ENCODE measurements at regions not wholly inside any gene's neighbourhood (a gene's known extent, or its start where the extent isn't known, plus 50 kb on each side); places are given as distances from the start of the nearest gene placed in this dataset.

DNA sequence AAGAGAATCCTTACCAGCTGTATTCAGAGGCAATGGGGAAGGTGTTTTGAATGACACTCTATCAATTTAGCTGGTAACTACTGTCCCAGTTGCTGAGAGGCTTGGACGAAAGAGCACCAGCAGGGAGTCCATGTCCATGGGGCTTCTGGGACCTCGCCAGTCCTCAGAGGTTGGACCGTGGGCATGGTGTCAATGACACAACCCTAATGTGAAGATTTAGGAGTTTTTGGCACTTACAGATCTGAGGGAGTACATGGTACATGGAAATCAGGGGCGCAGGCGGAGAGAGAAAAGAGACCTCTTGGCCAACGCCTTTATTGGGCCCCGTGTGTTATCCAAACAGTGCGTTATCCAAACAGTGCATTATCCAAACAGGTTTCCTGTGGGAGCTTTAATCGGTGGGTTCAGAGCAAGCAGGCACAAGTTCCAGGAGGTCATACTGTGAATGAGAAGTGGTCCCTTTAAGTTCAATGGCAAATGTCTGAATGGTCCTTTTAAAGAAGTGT lies 169.1 kb upstream of the B3GAT1 start:
- 19% methylated on average over 8 of the region's 9 CpGs for WGBS (ENCODE audit: low lambda C conversion rate)
- ChIA-PET CTCF (ENCODE audit: low intra/inter-chr PET ratio, low total read pairs) (no interaction called here), POLR2A (no interaction called here)
- peaks cover 9% of the 10 kb centered on the region; the same call in 1 of the 2 replicates for H3K4me1 ChIP-seq (ENCODE audit: insufficient read depth, low read length)
- H3K9me3 ChIP-seq (ENCODE audit: low read length): no peaks in the 10 kb centered on the region
- H2AFZ ChIP-seq (ENCODE audit: low read length): no peak overlapping the region
- H3K27me3 ChIP-seq (ENCODE audit: control insufficient read depth in 1 of 2, insufficient read depth in 2 of 2, low read length in 2 of 2): peaks cover 5 to 20% of the 10 kb centered on the region in 2 experiments; a peak in 3 of 5 replicates
- DNase-seq (ENCODE audit: low spot score) (no peak), FAIRE-seq (no peak), ATAC-seq (no peak)
- in situ Hi-C loops (cut with HindIII; ENCODE audit: extremely low pct_ligation_motif_present, low pct_unique_long_range_greater_than_20kb) (no loop called here), intact Hi-C loops (cut with micrococcal nuclease; ENCODE audit: unreplicated experiment) (no loop called here)
- BruUV-seq (replicated peaks): no TSS peak
- H3K36me3 ChIP-seq (replicated peaks in 1 of 2; ENCODE audit: control insufficient read depth in 1 of 2, insufficient read depth in 2 of 2, low read length in 2 of 2): no peaks in the 10 kb centered on the region
- no peak overlapping the region for H3K9ac ChIP-seq (ENCODE audit: insufficient read depth, low read depth, low read length)
- H3K4me2 ChIP-seq (ENCODE audit: low read depth, low read length): no peak overlapping the region
- H3K4me3 ChIP-seq (replicated peaks in 1 of 3; ENCODE audit: insufficient read depth in 1 of 3, low read depth in 2 of 3, low read length in 3 of 3): no peak overlapping the region
- no peak overlapping the region for H3K27ac ChIP-seq (ENCODE audit: extremely low read length, insufficient read depth, low read length)
- H3K79me2 ChIP-seq (ENCODE audit: insufficient read depth, low read length): no peaks in the 10 kb centered on the region
- H4K20me1 ChIP-seq (ENCODE audit: insufficient read depth, low read length): no peaks in the 10 kb centered on the region
- TF ChIP-seq ZNF383 (CRISPR knock-in tag; IDR thresholded peaks at IDR 0.05; ENCODE audit: borderline replicate concordance) (no peak), MATR3 (CRISPR knock-in tag; IDR thresholded peaks at IDR 0.05) (no peak), TCF7 (IDR thresholded peaks at IDR 0.05; ENCODE audit: low read depth) (no peak), IRF9 (CRISPR knock-in tag; IDR thresholded peaks at IDR 0.05; ENCODE audit: borderline replicate concordance) (no peak), ARNT (IDR thresholded peaks at IDR 0.05) (no peak), ZFYVE20 (CRISPR knock-in tag; IDR thresholded peaks at IDR 0.05; ENCODE audit: borderline replicate concordance, low read depth) (no peak), ZNF891 (CRISPR knock-in tag; IDR thresholded peaks at IDR 0.05) (no peak), BCLAF1 (IDR thresholded peaks at IDR 0.05) (no peak), ZNF619 (CRISPR knock-in tag; IDR thresholded peaks at IDR 0.05) (no peak), HHEX (CRISPR knock-in tag; IDR thresholded peaks at IDR 0.05) (no peak)
- TF ChIP-seq, protein P1, sequence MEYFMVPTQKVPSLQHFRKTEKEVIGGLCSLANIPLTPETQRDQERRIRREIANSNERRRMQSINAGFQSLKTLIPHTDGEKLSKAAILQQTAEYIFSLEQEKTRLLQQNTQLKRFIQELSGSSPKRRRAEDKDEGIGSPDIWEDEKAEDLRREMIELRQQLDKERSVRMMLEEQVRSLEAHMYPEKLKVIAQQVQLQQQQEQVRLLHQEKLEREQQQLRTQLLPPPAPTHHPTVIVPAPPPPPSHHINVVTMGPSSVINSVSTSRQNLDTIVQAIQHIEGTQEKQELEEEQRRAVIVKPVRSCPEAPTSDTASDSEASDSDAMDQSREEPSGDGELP (IDR thresholded peaks at IDR 0.05; ENCODE audit: borderline replicate concordance, low read depth): no peak
- TF ChIP-seq, protein P2, sequence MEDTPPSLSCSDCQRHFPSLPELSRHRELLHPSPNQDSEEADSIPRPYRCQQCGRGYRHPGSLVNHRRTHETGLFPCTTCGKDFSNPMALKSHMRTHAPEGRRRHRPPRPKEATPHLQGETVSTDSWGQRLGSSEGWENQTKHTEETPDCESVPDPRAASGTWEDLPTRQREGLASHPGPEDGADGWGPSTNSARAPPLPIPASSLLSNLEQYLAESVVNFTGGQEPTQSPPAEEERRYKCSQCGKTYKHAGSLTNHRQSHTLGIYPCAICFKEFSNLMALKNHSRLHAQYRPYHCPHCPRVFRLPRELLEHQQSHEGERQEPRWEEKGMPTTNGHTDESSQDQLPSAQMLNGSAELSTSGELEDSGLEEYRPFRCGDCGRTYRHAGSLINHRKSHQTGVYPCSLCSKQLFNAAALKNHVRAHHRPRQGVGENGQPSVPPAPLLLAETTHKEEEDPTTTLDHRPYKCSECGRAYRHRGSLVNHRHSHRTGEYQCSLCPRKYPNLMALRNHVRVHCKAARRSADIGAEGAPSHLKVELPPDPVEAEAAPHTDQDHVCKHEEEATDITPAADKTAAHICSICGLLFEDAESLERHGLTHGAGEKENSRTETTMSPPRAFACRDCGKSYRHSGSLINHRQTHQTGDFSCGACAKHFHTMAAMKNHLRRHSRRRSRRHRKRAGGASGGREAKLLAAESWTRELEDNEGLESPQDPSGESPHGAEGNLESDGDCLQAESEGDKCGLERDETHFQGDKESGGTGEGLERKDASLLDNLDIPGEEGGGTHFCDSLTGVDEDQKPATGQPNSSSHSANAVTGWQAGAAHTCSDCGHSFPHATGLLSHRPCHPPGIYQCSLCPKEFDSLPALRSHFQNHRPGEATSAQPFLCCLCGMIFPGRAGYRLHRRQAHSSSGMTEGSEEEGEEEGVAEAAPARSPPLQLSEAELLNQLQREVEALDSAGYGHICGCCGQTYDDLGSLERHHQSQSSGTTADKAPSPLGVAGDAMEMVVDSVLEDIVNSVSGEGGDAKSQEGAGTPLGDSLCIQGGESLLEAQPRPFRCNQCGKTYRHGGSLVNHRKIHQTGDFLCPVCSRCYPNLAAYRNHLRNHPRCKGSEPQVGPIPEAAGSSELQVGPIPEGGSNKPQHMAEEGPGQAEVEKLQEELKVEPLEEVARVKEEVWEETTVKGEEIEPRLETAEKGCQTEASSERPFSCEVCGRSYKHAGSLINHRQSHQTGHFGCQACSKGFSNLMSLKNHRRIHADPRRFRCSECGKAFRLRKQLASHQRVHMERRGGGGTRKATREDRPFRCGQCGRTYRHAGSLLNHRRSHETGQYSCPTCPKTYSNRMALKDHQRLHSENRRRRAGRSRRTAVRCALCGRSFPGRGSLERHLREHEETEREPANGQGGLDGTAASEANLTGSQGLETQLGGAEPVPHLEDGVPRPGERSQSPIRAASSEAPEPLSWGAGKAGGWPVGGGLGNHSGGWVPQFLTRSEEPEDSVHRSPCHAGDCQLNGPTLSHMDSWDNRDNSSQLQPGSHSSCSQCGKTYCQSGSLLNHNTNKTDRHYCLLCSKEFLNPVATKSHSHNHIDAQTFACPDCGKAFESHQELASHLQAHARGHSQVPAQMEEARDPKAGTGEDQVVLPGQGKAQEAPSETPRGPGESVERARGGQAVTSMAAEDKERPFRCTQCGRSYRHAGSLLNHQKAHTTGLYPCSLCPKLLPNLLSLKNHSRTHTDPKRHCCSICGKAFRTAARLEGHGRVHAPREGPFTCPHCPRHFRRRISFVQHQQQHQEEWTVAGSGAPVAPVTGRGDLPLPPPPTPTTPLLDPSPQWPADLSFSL (CRISPR knock-in tag; IDR thresholded peaks at IDR 0.05): no peak
